IMR-90 (cell line): ENCODE measurements at regions not wholly inside any gene's neighbourhood (a gene's known extent, or its start where the extent isn't known, plus 50 kb on each side); places are given as distances from the start of the nearest gene placed in this dataset.

Source experiments
- ATAC-seq: fragments of 200-7000 bp; cut with Tn5 transposase; 2 replicates; pipeline ENCODE4 v1.9.1; 2020; ENCODE audit warnings: low read depth, mild to moderate bottlenecking, moderate library complexity
- BruUV-seq: library from RNA; stranded (reverse); fragments of 400-500 nt; replicated peaks from 2 replicates; lab custom pipeline; 2021; lab: Mats Ljungman, UMichigan
- CTCF ChIA-PET: fragments of 300-600 bp; formaldehyde crosslinking; extraction: SDS; loops from one replicate; lab custom pipeline; 2021; ENCODE audit warnings: antibody characterized with exemption; lab: Yijun Ruan, JAX
- POLR2A ChIA-PET: fragments of 300-600 bp; sonication (Branson Sonifier 250); formaldehyde crosslinking; loops from one replicate; lab custom pipeline; 2022; ENCODE audit warnings: antibody characterized with exemption; ENCODE audit not compliant: unreplicated experiment; lab: Charles Lee
- DNase-seq: peaks from one replicate; pipeline ENCODE4 v3.0.0; 2013
- H2AFZ ChIP-seq: replicated peaks from 2 replicates; pipeline ENCODE3; 2013; ENCODE audit warnings: low read length, mild to moderate bottlenecking; ENCODE audit not compliant: poor library complexity
- H2AK5ac ChIP-seq: 2 replicates; pipeline ENCODE4 v1.6.1; 2013; ENCODE audit warnings: low read depth, low read length, inconsistent platforms
- H2AK9ac ChIP-seq: replicated peaks from 2 replicates; pipeline ENCODE3; 2013; ENCODE audit warnings: mild to moderate bottlenecking, low read depth, low read length, moderate library complexity; ENCODE audit not compliant: poor library complexity
- H2BK120ac ChIP-seq: 2 replicates; pipeline ENCODE4 v1.6.1; 2013; ENCODE audit warnings: low read depth, low read length, inconsistent platforms
- H2BK15ac ChIP-seq: 3 replicates; pipeline ENCODE4 v1.6.1; 2013; ENCODE audit warnings: low read depth, low read length, inconsistent platforms
- H2BK20ac ChIP-seq: 2 replicates; pipeline ENCODE4 v1.6.1; 2013; ENCODE audit warnings: low read depth, mild to moderate bottlenecking, inconsistent platforms, low read length, moderate library complexity
- H2BK5ac ChIP-seq: 2 replicates; pipeline ENCODE4 v1.6.1; 2013; ENCODE audit warnings: mild to moderate bottlenecking, low read depth, low read length, inconsistent platforms; ENCODE audit not compliant: poor library complexity, severe bottlenecking
- H3K14ac ChIP-seq: replicated peaks from 2 replicates; pipeline ENCODE4 v1.6.1; 2013; ENCODE audit warnings: low read depth, low read length, inconsistent platforms
- H3K18ac ChIP-seq: 2 replicates; pipeline ENCODE4 v1.6.1; 2013; ENCODE audit warnings: low read depth, low read length, control low read depth
- H3K23ac ChIP-seq: 2 replicates; pipeline ENCODE4 v1.6.1; 2013; ENCODE audit warnings: low read depth, low read length, inconsistent platforms
- H3K27ac ChIP-seq: 2 replicates; pipeline ENCODE4 v1.5.1; 2013; ENCODE audit warnings: mild to moderate bottlenecking, control low read depth, low read length; ENCODE audit not compliant: insufficient read depth
- H3K27me3 ChIP-seq: 2 replicates; pipeline ENCODE4 v1.6.1; 2013; ENCODE audit warnings: low read length; ENCODE audit not compliant: control insufficient read depth, insufficient read depth
- H3K36me3 ChIP-seq: 2 replicates; pipeline ENCODE4 v1.6.1; 2013; ENCODE audit warnings: low read length, mixed read lengths; ENCODE audit not compliant: control insufficient read depth, insufficient read depth
- H3K4ac ChIP-seq: 2 replicates; pipeline ENCODE4 v1.6.1; 2013; ENCODE audit warnings: low read depth, low read length, inconsistent platforms
- H3K4me1 ChIP-seq: 2 replicates; pipeline ENCODE4 v1.6.1; 2013; ENCODE audit warnings: low read length, mixed read lengths; ENCODE audit not compliant: control insufficient read depth, insufficient read depth
- H3K4me2 ChIP-seq: 2 replicates; pipeline ENCODE4 v1.6.1; 2013; ENCODE audit warnings: low read depth, mild to moderate bottlenecking, control low read depth, low read length, moderate library complexity
- H3K4me3 ChIP-seq: 2 replicates; pipeline ENCODE4 v1.5.1; 2013; ENCODE audit warnings: low read depth, mild to moderate bottlenecking, control low read depth, low read length, moderate library complexity; ENCODE audit not compliant: insufficient read depth
- H3K56ac ChIP-seq: 2 replicates; pipeline ENCODE4 v1.6.1; 2013; ENCODE audit warnings: low read length, inconsistent platforms; ENCODE audit not compliant: insufficient read depth; ENCODE audit errors: extremely low read depth
- H3K79me1 ChIP-seq, 2 experiments: 2 replicates each; pipeline ENCODE4 v1.6.1; 2013; ENCODE audit warnings: low read length in 2 of 2, inconsistent platforms in 1 of 2, low read depth in 1 of 2
- H3K9ac ChIP-seq: 2 replicates; pipeline ENCODE4 v1.6.1; 2013; ENCODE audit warnings: low read depth, low read length, control low read depth
- H3K9me1 ChIP-seq: 2 replicates; pipeline ENCODE4 v1.6.1; 2013; ENCODE audit warnings: low read length, inconsistent platforms; ENCODE audit not compliant: insufficient read depth
- H3K9me3 ChIP-seq: 2 replicates; pipeline ENCODE4 v1.6.1; 2013; ENCODE audit warnings: low read length; ENCODE audit not compliant: control insufficient read depth, insufficient read depth
- H4K20me1 ChIP-seq: 2 replicates; pipeline ENCODE4 v1.6.1; 2013; ENCODE audit warnings: low read length, inconsistent platforms; ENCODE audit not compliant: insufficient read depth
- H4K5ac ChIP-seq: 2 replicates; pipeline ENCODE4 v1.6.1; 2013; ENCODE audit warnings: mild to moderate bottlenecking, low read depth, low read length, control low read depth
- H4K8ac ChIP-seq, 2 experiments: 2 replicates each; pipeline ENCODE4 v1.6.1; 2013; ENCODE audit warnings: low read depth in 2 of 2, low read length in 2 of 2, control low read depth in 1 of 2, inconsistent platforms in 1 of 2
- H4K91ac ChIP-seq: 2 replicates; pipeline ENCODE4 v1.6.1; 2013; ENCODE audit warnings: low read depth, low read length, inconsistent platforms; ENCODE audit not compliant: insufficient read depth
- CEBPB ChIP-seq: IDR thresholded peaks from 2 replicates; pipeline ENCODE4 v1.6.1; 2012; ENCODE audit warnings: low read depth, low read length, improper control_type of control experiment
- CHD1 ChIP-seq: IDR thresholded peaks from 2 replicates; pipeline ENCODE4 v1.6.1; 2012; ENCODE audit warnings: low read depth, low read length, improper control_type of control experiment
- NFE2L2 ChIP-seq: fragments of 150-350 bp; IDR thresholded peaks from 2 replicates; pipeline ENCODE4 v1.6.1; 2016; ENCODE audit warnings: low read depth, mild to moderate bottlenecking, low read length
- POLR2A ChIP-seq: IDR thresholded peaks from 2 replicates; pipeline ENCODE4 v1.6.1; 2012; ENCODE audit warnings: mild to moderate bottlenecking, low read depth, low read length
- RFX5 ChIP-seq: IDR thresholded peaks from 2 replicates; pipeline ENCODE4 v1.8.0; 2012; ENCODE audit warnings: low read depth, mild to moderate bottlenecking, low read length, moderate library complexity
- dilution Hi-C: fragments of 300-500 bp; cut with HindIII; formaldehyde crosslinking; loops from one replicate; pipeline ENCODE4 v1.14.3; 2018; ENCODE audit warnings: low sequenced_read_pairs; ENCODE audit not compliant: unreplicated experiment
- in situ Hi-C: fragments of 300-500 bp; cut with MboI; formaldehyde crosslinking; loops from 3 replicates; pipeline ENCODE4 v1.14.3; 2019; ENCODE audit warnings: low sequenced_read_pairs, inconsistent platforms, mixed read lengths
- intact Hi-C: fragments of 100-400 bp; cut with micrococcal nuclease; formaldehyde crosslinking; loops from 2 replicates; pipeline ENCODE4 v1.10.0; 2022
- TF ChIP-seq, protein P1 (sequence below): fragments of 150-350 bp; IDR thresholded peaks from 2 replicates; pipeline ENCODE4 v1.6.1; 2016; ENCODE audit warnings: low read depth, mild to moderate bottlenecking, low read length, moderate library complexity, borderline replicate concordance

DNA sequence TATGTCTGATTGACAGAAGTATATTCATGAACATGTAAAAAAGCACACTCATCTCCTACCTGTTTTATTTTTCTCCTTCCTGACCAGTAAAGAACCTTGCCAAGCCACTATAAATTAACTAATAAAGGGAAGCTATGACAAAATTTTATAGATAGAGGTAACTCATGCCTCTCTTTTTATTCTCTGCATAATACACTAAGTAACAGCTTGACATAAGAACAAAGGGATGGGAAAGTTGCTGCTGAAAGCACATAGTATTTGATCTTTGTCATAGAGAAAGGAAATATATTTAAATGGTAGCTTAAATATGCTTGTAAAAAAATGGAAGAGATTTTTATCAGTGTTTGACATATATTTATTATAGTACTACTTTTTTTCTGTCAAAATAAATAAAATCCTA is 1065.7 kb upstream of the CDH9 start:
- TF ChIP-seq CEBPB (no peak), NFE2L2 (no peak), POLR2A (no peak), RFX5 (no peak), CHD1 (no peak)
- TF ChIP-seq, protein P1, sequence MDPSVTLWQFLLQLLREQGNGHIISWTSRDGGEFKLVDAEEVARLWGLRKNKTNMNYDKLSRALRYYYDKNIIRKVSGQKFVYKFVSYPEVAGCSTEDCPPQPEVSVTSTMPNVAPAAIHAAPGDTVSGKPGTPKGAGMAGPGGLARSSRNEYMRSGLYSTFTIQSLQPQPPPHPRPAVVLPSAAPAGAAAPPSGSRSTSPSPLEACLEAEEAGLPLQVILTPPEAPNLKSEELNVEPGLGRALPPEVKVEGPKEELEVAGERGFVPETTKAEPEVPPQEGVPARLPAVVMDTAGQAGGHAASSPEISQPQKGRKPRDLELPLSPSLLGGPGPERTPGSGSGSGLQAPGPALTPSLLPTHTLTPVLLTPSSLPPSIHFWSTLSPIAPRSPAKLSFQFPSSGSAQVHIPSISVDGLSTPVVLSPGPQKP: no peak
- intact Hi-C loops: no loop called here
- H3K9ac ChIP-seq: no peak overlapping the region
- no peak overlapping the region for H3K27ac ChIP-seq
- H3K18ac ChIP-seq: no peak overlapping the region
- H2BK5ac ChIP-seq: no peak overlapping the region
- no peak overlapping the region for H4K8ac ChIP-seq
- no peaks in the 10 kb centered on the region for H3K4me1 ChIP-seq
- H2AFZ ChIP-seq: no peak overlapping the region
- no peaks in the 10 kb centered on the region for H3K36me3 ChIP-seq
- CTCF ChIA-PET: interaction anchor here (0.5 kb wide), 1 partner anchor 767 kb away, joined by 3 read pairs; no protein-coding TSS in a partner anchor
- no peak overlapping the region for H4K5ac ChIP-seq
- H2AK5ac ChIP-seq: no peak overlapping the region
- no peak overlapping the region for H3K4me3 ChIP-seq
- H3K4ac ChIP-seq: no peak overlapping the region
- H3K9me3 ChIP-seq: no peaks in the 10 kb centered on the region
- H3K56ac ChIP-seq: no peak overlapping the region
- H3K9me1 ChIP-seq: no peaks in the 10 kb centered on the region
- H4K20me1 ChIP-seq: no peaks in the 10 kb centered on the region
- no peak overlapping the region for H2BK120ac ChIP-seq
- in situ Hi-C loops: no loop called here
- no peak for ATAC-seq
- H2BK20ac ChIP-seq: no peak overlapping the region
- no peaks in the 10 kb centered on the region for H3K27me3 ChIP-seq
- BruUV-seq: no TSS peak
- no peak overlapping the region for H2AK9ac ChIP-seq
- no peak overlapping the region for H3K23ac ChIP-seq
- POLR2A ChIA-PET: no interaction called here
- H2BK15ac ChIP-seq: no peak overlapping the region
- no peak overlapping the region for H3K14ac ChIP-seq
- DNase-seq: no peak
- H3K79me1 ChIP-seq: no peaks in the 10 kb centered on the region
- H4K91ac ChIP-seq: no peak overlapping the region
- no peak overlapping the region for H3K4me2 ChIP-seq
- dilution Hi-C loops: no loop called here
